Smooth muscle cell (in vitro differentiated cells): ENCODE measurements at regions not wholly inside any gene's neighbourhood (a gene's known extent, or its start where the extent isn't known, plus 50 kb on each side); places are given as distances from the start of the nearest gene placed in this dataset.

Experiments
- DNase-seq: peaks from one replicate; lab custom pipeline; 2025; ENCODE audit not compliant: unreplicated experiment; lab: John Stamatoyannopoulos, UW
- H2AFZ ChIP-seq: fragments of 200-600 bp; sonication (generic); 2 replicates; pipeline ENCODE4 v1.6.0; 2016; ENCODE audit warnings: antibody characterized with exemption, low read depth, mild to moderate bottlenecking
- H3F3A ChIP-seq: fragments of 200-600 bp; sonication (generic); 2 replicates; pipeline ENCODE4 v1.6.0; 2017; ENCODE audit warnings: antibody characterized with exemption, low read depth
- H3K27ac ChIP-seq: fragments of 200-600 bp; sonication (generic); 2 replicates; pipeline ENCODE4 v1.5.1; 2016; ENCODE audit warnings: low read depth, mild to moderate bottlenecking
- H3K27me3 ChIP-seq: fragments of 200-600 bp; sonication (generic); 2 replicates; pipeline ENCODE4 v1.6.1; 2016; ENCODE audit warnings: low read depth, mild to moderate bottlenecking
- H3K36me3 ChIP-seq: fragments of 200-600 bp; sonication (generic); 2 replicates; pipeline ENCODE4 v1.5.1; 2016; ENCODE audit warnings: low read depth
- H3K4me1 ChIP-seq: fragments of 200-600 bp; sonication (generic); 2 replicates; pipeline ENCODE4 v1.5.1; 2016; ENCODE audit warnings: low read depth
- H3K4me2 ChIP-seq: fragments of 200-600 bp; sonication (generic); 2 replicates; pipeline ENCODE4 v1.6.0; 2016; ENCODE audit warnings: mild to moderate bottlenecking
- H3K4me3 ChIP-seq: fragments of 200-600 bp; sonication (generic); 2 replicates; pipeline ENCODE4 v1.5.1; 2016; ENCODE audit warnings: mild to moderate bottlenecking
- H3K79me2 ChIP-seq: fragments of 200-600 bp; sonication (generic); 2 replicates; pipeline ENCODE4 v1.6.0; 2016; ENCODE audit warnings: low read depth, mild to moderate bottlenecking
- H3K9ac ChIP-seq: fragments of 200-600 bp; sonication (generic); 2 replicates; pipeline ENCODE4 v1.6.0; 2016; ENCODE audit warnings: low read depth
- H3K9me3 ChIP-seq: fragments of 200-600 bp; sonication (generic); replicated peaks from 2 replicates; pipeline ENCODE4 v1.5.1; 2016; ENCODE audit warnings: low read depth
- H4K20me1 ChIP-seq: fragments of 200-600 bp; sonication (generic); 2 replicates; pipeline ENCODE4 v1.6.0; 2016; ENCODE audit warnings: low read depth
- CTCF ChIP-seq: fragments of 200-600 bp; sonication (generic); IDR thresholded peaks from 2 replicates; pipeline ENCODE4 v1.5.1; 2017; ENCODE audit warnings: borderline replicate concordance, mild to moderate bottlenecking, antibody characterized with exemption; ENCODE audit not compliant: insufficient read depth, poor library complexity, severe bottlenecking
- WGBS: methylation state at CpG from one replicate; pipeline ENCODE4 v1.1.7; 2016; ENCODE audit warnings: low lambda C conversion rate; 5-methylcytosine and 5-hydroxymethylcytosine counted together

DNA sequence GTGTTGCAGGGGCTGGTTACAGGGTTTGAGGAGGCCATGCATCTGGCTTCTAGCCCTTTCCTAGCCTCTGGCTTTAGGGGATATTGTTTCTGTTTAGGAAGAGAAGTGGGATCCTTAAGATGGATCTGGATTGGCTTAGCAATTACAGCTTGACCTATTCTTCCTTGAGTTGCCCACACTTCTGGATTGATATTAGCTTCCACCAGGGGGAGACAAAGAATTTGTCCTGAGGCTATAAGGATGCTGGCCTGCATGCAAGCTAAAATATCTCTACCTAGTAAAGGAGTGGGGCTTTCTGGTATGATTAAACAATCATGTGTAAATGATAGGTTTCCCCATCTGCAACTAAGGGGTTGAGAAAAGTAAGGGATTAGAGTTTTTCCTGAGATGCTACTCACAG lies 117.2 kb downstream of the TEX13C start:
- no peaks in the 10 kb centered on the region for H3F3A ChIP-seq

GRCh38 chrX:125439194-125439849 lies 119.7 kb downstream of the TEX13C start:
- Histone ChIP-seq H3K4me3 (no peak overlapping the region), H3K9me3 (no peaks in the 10 kb centered on the region), H2AFZ (no peak overlapping the region), H3K79me2 (no peaks in the 10 kb centered on the region), H3K27me3 (no peaks in the 10 kb centered on the region), H3K36me3 (no peaks in the 10 kb centered on the region), H3K4me1 (no peaks in the 10 kb centered on the region), H3K27ac (no peak overlapping the region), H4K20me1 (no peaks in the 10 kb centered on the region), H3F3A (no peaks in the 10 kb centered on the region), H3K4me2 (no peak overlapping the region), H3K9ac (no peak overlapping the region)
- no peak for DNase-seq
- WGBS: 62% methylated on average over 3 of the region's 3 CpGs
- TF ChIP-seq CTCF: no peak

More for the DNA sequence above, 117.2 kb downstream of the TEX13C start:
- Histone ChIP-seq H3K4me2 (no peak overlapping the region), H3K27me3 (no peaks in the 10 kb centered on the region), H3K9ac (no peak overlapping the region), H3K79me2 (no peaks in the 10 kb centered on the region), H2AFZ (no peak overlapping the region), H3K4me1 (no peaks in the 10 kb centered on the region), H3K9me3 (no peaks in the 10 kb centered on the region), H3K4me3 (no peak overlapping the region), H4K20me1 (no peaks in the 10 kb centered on the region), H3K36me3 (no peaks in the 10 kb centered on the region), H3K27ac (no peak overlapping the region)
- peak; percentile 39 for TF ChIP-seq CTCF
- DNase-seq: no peak

GRCh38 chrX:125444659-125445058 lies 125.0 kb downstream of the TEX13C start:
- Histone ChIP-seq H3K27me3 (no peaks in the 10 kb centered on the region), H3K4me2 (no peak overlapping the region), H3K9me3 (no peaks in the 10 kb centered on the region), H3K27ac (peak overlapping the region; percentile 19), H3K79me2 (no peaks in the 10 kb centered on the region), H3K9ac (no peak overlapping the region), H2AFZ (no peak overlapping the region), H3K36me3 (no peaks in the 10 kb centered on the region), H3F3A (no peaks in the 10 kb centered on the region), H3K4me1 (no peaks in the 10 kb centered on the region), H4K20me1 (no peaks in the 10 kb centered on the region), H3K4me3 (no peak overlapping the region)
- 75% methylated on average over 1 of the region's 1 CpG for WGBS
- no peak for TF ChIP-seq CTCF
- DNase-seq: no peak

- Histone ChIP-seq H3K27ac (no peak overlapping the region), H3F3A (no peaks in the 10 kb centered on the region), H3K36me3 (no peaks in the 10 kb centered on the region), H3K4me2 (no peak overlapping the region), H2AFZ (no peak overlapping the region), H3K27me3 (no peaks in the 10 kb centered on the region), H4K20me1 (no peaks in the 10 kb centered on the region), H3K9ac (no peak overlapping the region), H3K4me3 (no peak overlapping the region), H3K79me2 (no peaks in the 10 kb centered on the region), H3K9me3 (no peaks in the 10 kb centered on the region), H3K4me1 (no peaks in the 10 kb centered on the region)
- DNase-seq: no peak
- TF ChIP-seq CTCF: no peak
These were observed 155.8 kb downstream of the TEX13C start for GRCh38 chrX:125475482-125475881.
